SW480 (cell line): ENCODE measurements at regions not wholly inside any gene's neighbourhood (a gene's known extent, or its start where the extent isn't known, plus 50 kb on each side); places are given as distances from the start of the nearest gene placed in this dataset.

Source experiments
- DNase-seq: peaks from one replicate; pipeline ENCODE4 v3.0.0-alpha.2; 2016; ENCODE audit warnings: low spot score

- DNase-seq = peak; percentile 28
Measured at GRCh38 chr13:26941345-26942174, 181.0 kb upstream of the GPR12 start.

DNA sequence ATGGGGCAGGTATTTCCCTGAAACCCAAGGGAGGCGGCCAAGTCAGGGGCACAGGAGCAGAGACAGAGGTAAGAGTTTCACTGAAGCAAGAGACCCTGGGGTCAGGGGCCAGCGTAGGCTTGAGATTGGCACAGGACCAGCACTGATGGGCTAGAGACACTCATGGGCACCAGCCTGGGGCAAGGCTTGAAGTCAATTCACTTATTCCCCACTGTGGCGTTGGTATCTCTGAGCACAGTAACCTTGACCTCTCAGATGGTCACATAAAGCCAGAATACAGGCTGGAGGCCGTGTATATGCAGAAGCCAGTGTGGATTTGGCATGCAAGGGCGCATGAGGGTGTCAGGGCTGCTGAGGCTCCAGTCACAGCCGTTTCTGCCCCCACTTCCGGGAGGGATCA lies 173.5 kb upstream of the GPR12 start:
- no peak for DNase-seq

DNA sequence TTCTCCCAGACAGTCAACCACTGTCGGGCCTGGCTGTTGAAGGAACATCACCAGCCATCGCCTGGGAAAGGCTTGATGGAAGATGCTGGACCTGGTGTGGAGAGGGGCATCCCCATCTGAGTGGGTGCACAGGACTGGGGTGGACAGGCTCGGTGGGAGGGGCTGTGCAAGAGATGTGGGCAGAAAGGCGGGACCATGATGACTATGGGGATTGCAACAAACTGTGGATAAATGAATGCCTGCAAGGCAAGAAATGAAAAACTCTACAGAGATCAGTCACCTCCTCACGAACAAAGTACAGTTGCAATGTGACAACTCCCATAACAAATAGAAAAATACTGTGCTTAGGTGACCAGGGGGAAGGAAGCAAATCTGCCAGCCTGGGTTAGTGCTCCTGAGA lies 171.9 kb upstream of the GPR12 start:
- no peak for DNase-seq

GRCh38 chr13:26929971-26930730 lies 169.6 kb upstream of the GPR12 start:
- peak; percentile 61 for DNase-seq

- DNase-seq = no peak
Measured at GRCh38 chr13:26927511-26927910, 166.9 kb upstream of the GPR12 start.

DNA sequence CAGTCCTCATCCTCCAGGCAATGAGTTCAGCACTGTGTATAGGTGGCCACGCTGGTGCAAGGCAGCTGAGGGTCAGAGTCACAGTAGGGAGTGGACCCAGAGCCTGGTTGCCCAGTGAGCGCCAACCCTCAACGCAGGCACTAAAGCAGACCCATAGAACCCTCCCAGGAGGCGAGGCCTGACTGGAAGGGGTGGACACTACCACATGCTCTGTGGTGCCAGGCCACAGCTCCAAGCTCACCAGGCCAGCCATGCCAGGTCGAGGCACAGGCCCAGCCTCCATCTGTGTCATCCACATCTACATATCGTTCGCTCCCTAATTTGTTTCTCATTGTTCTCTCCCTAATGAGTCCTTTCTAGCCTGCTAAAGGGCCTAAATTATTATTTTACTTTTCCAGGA lies 165.8 kb upstream of the GPR12 start:
- DNase-seq = no peak

DNA sequence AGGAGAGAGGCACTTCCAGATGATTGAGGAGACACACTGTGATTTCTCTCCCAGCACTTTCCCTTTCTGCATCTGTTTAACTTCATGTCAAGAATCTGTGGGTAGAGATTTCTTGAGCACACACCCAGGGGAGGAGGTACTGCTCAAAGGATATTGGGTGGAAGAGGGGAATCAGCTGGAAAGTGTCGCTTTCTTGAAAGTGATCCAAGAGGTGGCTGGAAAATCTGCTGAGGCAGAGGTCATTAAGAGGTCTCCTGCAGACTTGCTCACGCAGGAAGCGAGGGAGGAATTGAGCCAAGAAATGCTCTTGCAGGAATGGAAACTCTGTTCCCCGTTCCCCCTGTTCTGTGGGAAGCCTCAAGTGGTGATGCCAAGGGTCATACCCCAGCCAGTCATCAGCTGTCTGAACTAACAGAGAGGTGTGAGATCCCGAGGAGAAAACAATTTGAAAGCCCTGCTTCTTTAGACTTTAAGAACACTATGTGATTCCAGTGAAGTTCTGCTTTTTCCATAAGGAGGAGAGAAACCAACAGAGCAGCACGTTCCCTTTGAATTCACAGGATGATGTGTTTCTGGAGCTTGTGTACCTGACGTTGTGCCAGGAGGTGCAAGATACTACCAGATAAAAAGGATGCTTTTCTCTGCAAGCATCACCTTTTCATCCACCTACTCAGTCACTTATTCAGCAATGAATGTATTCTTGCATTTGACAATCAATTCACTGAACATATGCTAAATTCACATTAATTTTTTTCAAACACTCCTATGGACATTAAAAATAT lies 163.4 kb upstream of the GPR12 start:
- no peak for DNase-seq

DNA sequence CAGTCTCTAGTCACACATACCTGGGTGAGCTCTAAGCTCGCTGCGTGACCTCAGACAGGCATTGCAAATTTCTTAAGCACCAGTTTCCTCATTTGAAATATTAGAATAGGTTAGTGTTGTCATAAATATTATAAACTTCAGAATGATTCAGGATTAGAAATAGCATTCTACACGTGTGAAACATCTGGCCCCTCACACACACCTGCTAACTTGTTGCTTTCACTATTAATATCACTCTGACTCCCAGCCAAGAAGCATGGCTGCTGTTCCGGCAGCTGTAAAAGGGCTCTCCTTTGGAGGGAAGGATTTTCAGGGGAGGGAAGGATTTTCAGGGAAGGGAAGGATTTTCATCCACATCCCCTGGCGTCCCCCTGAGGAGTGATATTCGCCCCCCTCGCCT lies 161.3 kb upstream of the GPR12 start:
- DNase-seq = no peak

- no peak for DNase-seq
Measured at GRCh38 chr13:26920614-26921355, 160.2 kb upstream of the GPR12 start.

DNA sequence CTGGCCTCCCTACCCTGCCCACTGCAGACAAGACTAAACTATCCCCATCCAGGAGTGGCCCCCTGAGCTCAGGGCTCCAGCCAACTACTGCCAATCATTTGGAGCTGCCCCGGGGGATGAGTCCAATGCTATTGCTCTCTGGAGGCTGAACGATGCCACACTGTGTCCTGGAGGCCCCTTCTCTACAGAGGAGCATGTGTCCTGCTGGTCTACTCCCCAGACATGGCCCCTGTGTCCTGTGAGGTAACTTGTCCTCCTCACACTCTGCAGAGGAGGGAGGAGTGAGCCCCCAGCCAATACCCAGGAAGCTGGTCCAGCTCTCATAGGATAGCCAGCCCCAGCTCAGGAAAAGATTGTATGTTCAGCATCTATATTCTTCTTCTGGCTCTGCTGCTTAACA lies 159.1 kb upstream of the GPR12 start:
- DNase-seq = no peak

- DNase-seq = no peak
Measured at GRCh38 chr13:26919311-26919710, 158.7 kb upstream of the GPR12 start.

DNA sequence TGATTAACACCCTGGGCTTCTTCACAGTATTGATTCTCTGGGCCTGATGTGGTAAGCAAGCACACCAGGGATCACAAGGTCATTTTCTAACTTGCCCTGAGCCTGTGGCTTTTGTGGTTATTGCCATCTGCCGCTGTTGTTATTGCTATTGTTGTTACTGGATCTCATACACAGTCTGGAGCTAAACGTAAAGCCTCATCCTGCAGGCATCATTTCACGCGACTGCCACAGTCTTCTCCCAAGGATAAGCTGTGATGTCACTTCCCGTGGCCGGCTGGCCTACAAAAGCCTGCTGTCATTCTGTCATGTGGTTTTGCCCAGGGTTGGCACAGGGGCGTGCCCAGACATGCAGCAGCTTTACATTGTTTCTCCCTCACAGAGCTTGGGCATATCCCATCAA lies 154.0 kb upstream of the GPR12 start:
- peak; percentile 99 for DNase-seq

DNA sequence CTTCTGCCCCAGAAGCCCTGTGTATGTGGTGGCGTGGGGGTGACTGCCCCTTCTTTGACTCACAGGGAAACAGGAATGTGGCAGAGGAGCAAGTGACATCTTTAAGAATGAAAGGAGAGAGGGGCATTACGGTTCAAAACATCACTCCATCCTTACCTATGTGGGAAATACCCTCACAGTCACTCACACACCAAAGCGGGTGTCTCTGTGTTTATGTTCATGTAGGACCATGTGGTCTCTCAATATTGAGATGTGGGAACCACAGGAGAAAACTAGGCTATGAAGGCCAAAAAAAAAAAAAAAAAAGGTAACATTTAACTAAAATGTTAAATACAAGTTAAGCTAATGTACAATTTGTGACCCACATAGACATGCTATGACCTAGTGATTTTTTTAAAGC lies 153.6 kb upstream of the GPR12 start:
- DNase-seq = no peak

DNA sequence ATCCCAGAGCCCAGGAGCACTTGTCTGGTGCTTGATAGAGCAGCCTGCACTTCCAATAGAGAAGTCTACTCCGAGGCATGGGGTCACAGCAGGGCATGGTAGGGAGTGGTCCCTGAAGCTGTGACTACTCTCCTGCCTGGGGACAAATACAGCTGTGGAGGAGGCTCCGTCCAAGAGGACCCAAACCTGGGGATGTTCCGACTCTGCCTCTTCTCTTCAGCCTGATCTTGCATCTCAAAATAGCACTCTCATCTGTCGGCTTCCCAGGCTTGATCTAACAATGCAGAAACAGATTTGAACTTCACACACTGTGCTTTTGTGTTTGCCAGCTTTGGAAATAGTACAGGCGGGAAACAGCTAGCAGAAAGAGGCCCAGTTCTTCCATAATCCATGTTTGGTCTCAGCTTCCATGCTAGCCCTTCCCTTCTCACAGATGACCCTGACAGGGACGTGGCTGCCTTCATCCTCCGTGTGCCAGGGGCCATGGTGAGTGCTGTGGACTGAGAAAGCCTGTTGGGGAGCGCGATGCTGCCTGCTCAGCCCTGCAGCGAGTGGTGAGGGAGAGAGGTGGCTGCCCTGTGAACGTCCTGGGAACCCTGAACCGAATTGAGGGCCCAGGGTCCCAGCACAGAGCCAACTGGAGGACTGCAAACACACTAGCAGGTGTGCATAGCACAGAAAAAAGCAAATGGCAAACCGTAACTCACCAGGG lies 150.3 kb upstream of the GPR12 start:
- DNase-seq = no peak

DNA sequence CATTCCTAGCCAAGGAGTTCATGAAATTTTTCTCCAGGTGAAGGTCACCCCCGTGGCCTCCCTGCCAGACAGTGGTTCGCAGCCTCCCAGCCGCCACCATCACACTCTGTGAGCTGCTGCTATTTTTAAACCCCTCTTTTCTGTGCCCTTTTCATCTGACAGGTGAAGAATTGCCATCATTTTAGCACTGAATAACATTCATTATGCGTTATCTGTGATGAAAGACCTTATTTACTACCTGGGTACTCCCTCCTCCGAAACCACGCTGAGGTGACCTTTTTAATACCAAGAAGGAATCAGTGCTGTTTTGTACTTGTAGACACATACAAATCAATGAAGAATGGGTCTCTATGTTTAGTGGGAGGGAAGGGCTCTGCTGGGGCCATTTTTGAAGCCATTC lies 148.9 kb upstream of the GPR12 start:
- DNase-seq = no peak

DNA sequence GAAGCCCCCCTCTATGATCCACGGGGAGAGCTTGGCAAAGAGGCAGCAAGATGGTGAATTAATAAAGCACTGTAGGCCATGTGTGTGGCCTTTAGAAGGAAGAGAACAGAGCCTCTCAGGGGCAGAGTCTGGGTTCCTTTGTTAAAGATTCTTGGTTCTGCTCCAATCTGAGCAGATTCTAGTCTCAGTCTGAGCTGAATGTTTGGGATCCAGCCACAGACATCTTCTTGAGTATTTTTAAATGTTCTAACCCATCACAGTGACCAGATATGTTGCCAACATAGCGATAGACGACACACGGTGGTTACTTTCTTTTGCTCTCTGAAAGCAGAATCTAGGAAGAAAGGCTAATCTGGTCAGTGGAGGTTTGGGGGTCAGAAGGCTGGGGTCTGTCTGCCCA lies 147.5 kb upstream of the GPR12 start:
- no peak for DNase-seq

DNA sequence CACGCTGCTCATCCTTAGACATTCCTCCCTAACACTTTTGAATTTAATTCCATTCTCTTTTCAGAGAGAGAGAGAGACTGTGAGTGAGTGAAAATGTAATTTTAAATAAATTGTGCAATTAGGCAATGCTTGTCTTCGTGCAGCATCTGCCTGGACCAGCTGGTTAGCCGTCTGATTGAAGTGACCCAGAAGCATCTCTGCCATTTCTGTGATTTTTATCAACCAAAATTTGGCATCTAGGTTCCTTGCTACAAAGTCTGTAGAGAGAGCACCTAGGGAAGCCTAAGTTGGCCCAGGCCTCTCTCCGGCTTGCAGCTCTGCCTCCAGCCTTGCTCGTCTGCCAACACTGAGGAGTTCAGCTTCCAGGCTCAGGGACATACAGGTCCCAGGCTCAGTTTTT lies 138.6 kb upstream of the GPR12 start:
- DNase-seq = no peak

- DNase-seq = no peak
Measured at GRCh38 chr13:26897706-26898550, 137.3 kb upstream of the GPR12 start.

- no peak for DNase-seq
Measured at GRCh38 chr13:26896986-26897668, 136.5 kb upstream of the GPR12 start.
